Peyer's patch (tissue), 4 donors: ENCODE measurements at regions not wholly inside any gene's neighbourhood (a gene's known extent, or its start where the extent isn't known, plus 50 kb on each side); places are given as distances from the start of the nearest gene placed in this dataset.
A peak's percentile ranks its signal among the peaks of the same experiment; 100 is the strongest.
"Not testable (repeated sequence)": the region's sequence is repeated elsewhere in the genome, so short reads cannot be mapped to it uniquely, and the experiment has no call there.

Experiments used
- DNase-seq, 3 donors: peaks; one replicate each; pipeline ENCODE4 v3.0.0-alpha.2; 2017 to 2019
- H3K27ac ChIP-seq, 4 donors: fragments of 200-600 bp; sonication (generic); one replicate each; pipeline ENCODE4 v1.5.1; 2016 to 2019
- H3K27me3 ChIP-seq, 2 donors: fragments of 200-600 bp; sonication (generic); one replicate each; pipeline ENCODE4 v1.5.1; 2019
- H3K36me3 ChIP-seq, 3 donors: fragments of 200-600 bp; sonication (generic); one replicate each; pipeline ENCODE4 v1.5.1; 2016 to 2019
- H3K4me1 ChIP-seq, 4 donors: fragments of 200-600 bp; sonication (generic); one replicate each; pipeline ENCODE4 v1.5.1; 2016 to 2019
- H3K4me3 ChIP-seq, 4 donors: fragments of 200-600 bp; sonication (generic); 1 replicate in 3 of 4; 2 replicates in 1 of 4; pipeline ENCODE4 v1.5.1; 2016 to 2019; ENCODE audit warnings: mild to moderate bottlenecking in 1 of 4
- H3K9me3 ChIP-seq, 4 donors: fragments of 200-600 bp; sonication (generic); one replicate each; pipeline ENCODE4 v1.5.1; 2016 to 2019; ENCODE audit warnings: mild to moderate bottlenecking in 1 of 4
- POLR2A ChIP-seq, 2 donors: fragments of 450-650 bp; IDR thresholded peaks; one replicate each; pipeline ENCODE4 v1.5.1; 2017; ENCODE audit warnings: antibody characterized with exemption in 2 of 2, mild to moderate bottlenecking in 2 of 2, moderate library complexity in 2 of 2
- TF ChIP-seq, protein P1 (sequence below), 6 experiments: fragments of 450-650 bp in 4 of 6; fragments of 200-600 bp in 2 of 6; sonication (generic) in 1 of 6; IDR thresholded peaks; one replicate each; pipeline ENCODE4 v1.5.1; 2017 to 2019; ENCODE audit warnings: antibody characterized with exemption in 6 of 6, mild to moderate bottlenecking in 3 of 6, moderate library complexity in 1 of 6

DNA sequence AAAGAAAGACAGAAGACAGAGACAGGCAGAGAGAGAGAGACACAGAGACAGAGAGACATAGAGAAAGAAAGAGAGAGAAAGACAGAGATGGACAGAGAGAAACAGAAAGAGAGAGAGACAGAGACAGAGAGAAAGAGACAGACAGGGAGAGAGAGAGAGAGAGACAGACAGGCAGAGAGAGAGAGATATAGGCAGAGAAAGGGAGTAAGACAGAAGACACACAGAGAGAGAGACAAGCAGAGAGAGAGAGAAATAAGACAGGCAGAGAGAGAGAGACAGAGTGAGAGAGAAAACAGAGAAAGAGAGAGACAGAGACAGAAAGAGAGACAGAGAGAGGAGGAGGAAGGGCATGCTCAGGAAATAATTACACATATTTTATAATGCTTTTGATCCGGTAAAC lies 758.3 kb upstream of the DEFB115 start:
- TF ChIP-seq, protein P1, sequence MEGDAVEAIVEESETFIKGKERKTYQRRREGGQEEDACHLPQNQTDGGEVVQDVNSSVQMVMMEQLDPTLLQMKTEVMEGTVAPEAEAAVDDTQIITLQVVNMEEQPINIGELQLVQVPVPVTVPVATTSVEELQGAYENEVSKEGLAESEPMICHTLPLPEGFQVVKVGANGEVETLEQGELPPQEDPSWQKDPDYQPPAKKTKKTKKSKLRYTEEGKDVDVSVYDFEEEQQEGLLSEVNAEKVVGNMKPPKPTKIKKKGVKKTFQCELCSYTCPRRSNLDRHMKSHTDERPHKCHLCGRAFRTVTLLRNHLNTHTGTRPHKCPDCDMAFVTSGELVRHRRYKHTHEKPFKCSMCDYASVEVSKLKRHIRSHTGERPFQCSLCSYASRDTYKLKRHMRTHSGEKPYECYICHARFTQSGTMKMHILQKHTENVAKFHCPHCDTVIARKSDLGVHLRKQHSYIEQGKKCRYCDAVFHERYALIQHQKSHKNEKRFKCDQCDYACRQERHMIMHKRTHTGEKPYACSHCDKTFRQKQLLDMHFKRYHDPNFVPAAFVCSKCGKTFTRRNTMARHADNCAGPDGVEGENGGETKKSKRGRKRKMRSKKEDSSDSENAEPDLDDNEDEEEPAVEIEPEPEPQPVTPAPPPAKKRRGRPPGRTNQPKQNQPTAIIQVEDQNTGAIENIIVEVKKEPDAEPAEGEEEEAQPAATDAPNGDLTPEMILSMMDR (IDR thresholded peaks at IDR 0.05): no peak
- TF ChIP-seq POLR2A (IDR thresholded peaks at IDR 0.05): no peak
- H3K27me3 ChIP-seq: no peaks in the 10 kb centered on the region
- no peak overlapping the region for H3K4me3 ChIP-seq
- H3K27ac ChIP-seq: no peak overlapping the region
- DNase-seq: no peak
- no peaks in the 10 kb centered on the region for H3K4me1 ChIP-seq
- H3K9me3 ChIP-seq: no peaks in the 10 kb centered on the region
- H3K36me3 ChIP-seq: no peaks in the 10 kb centered on the region

DNA sequence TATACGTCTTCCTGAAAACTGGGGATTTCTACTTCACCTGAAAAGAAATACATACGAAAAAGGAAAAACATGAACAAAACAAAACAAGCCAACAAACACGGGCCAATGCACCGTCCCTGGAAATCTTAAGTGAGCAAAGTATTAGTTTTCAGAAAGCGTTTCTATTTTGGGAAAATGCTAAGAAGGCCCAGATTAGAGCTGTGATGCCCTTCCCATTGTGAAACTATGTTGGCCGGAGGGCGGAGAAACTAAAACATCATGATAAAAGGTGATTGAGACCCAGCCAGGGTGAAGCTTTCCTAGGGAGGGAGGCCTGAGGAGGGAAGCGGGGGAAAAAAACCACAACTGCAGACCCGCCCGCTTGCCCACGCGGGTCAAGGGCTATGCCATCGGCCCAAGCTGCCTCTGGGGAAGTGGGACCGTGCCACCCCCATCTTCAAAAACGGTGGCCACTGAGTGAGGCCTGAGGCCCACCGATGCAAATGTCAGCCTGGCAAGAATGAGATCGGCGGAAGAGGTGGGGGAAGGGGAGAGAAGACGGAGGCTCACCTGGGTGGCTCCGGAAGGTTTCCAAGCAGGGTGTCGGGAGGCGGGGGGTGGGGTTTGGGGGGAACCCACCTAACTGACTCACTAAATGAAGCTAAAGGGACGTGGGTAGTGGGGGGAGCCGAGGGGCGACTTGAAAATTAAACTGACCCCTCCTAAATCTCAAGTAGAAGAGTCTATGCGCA lies 757.6 kb upstream of the DEFB115 start:
- not testable (repeated sequence) for H3K4me3 ChIP-seq, H3K27me3 ChIP-seq, H3K4me1 ChIP-seq, H3K27ac ChIP-seq, H3K9me3 ChIP-seq, DNase-seq, H3K36me3 ChIP-seq

DNA sequence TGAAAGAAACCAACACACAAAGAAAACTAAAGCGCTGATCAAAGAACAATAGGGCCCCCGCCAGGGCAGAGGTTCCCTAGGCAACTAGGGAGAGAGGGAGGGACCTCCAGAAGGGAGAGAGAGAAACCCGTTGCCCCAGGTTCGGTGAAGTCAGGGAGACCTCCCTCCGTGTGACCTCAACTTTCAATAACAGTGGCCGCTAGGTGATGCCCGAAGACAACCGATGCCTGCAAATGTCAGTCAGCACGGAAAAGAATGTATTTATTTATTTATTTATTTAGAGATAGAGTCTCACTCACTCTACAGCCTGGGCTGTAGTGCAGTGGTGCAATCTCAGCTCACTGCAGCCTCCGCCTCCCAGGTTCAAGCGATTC lies 757.0 kb upstream of the DEFB115 start:
- DNase-seq, H3K36me3 ChIP-seq: not testable (repeated sequence)
- TF ChIP-seq, protein P1 (IDR thresholded peaks at IDR 0.05): peak in 3 of 6 experiments; percentile 18 to 47 (median 22)

DNA sequence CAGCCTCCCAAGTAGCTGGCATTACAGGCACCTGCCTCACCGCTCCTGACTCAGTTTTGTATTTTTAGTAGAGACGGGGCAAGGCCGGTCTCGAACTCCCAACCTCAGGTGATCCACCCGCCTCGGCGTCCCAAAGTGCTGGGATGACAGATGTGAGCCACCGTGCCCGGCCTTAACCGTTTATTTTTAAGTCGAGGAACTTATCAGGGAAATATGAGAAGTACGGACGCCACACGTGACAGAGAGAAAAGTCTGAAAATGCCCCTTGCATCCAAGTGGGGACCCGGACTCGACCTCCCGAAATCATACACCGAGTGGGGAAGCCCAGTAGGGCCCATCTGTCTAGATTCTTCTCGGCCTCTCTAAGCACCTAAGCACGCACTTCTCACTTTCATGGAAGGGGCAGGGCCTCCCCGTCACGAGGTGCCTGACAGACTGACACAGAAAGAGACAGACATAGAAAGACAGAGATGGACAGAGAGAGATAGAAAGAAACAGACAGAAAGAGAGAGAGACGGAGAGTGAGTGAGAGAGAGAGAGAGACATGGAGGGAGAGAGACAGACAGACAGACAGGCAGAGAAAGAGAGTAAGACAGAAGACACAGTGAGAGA lies 756.5 kb upstream of the DEFB115 start:
- no peak overlapping the region for H3K27ac ChIP-seq
- TF ChIP-seq POLR2A (IDR thresholded peaks at IDR 0.05): no peak
- TF ChIP-seq, protein P1 (IDR thresholded peaks at IDR 0.05): no peak
- no peaks in the 10 kb centered on the region for H3K4me1 ChIP-seq
- H3K36me3 ChIP-seq: no peaks in the 10 kb centered on the region
- H3K27me3 ChIP-seq: no peaks in the 10 kb centered on the region
- no peak overlapping the region for H3K4me3 ChIP-seq
- no peak for DNase-seq
- H3K9me3 ChIP-seq: no peaks in the 10 kb centered on the region

More for the DNA sequence above, 757.0 kb upstream of the DEFB115 start:
- H3K4me3 ChIP-seq, H3K27ac ChIP-seq, H3K27me3 ChIP-seq, H3K9me3 ChIP-seq, H3K4me1 ChIP-seq: not testable (repeated sequence)

DNA sequence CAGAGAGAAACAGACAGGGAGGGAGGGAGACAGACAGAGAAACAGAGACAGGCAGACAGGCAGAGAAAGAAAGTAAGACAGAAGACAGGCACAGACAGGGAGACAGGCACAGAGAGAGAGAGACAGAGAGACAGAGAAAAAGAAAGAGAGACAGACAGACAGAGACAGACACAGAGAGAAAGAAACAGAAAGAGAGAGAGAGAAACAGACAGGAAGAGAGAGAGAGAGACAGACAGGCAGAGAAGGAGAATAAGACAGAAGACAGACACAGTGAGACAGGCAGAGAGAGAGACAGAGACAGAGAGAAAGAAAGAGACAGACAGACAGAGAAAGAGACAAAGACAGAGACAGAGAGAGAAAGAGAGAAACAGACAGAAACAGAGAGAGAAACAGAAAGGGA lies 754.8 kb upstream of the DEFB115 start:
- H3K9me3 ChIP-seq: no peaks in the 10 kb centered on the region
- H3K4me1 ChIP-seq: no peaks in the 10 kb centered on the region
- no peak overlapping the region for H3K4me3 ChIP-seq
- no peaks in the 10 kb centered on the region for H3K27me3 ChIP-seq
- no peak for TF ChIP-seq POLR2A (IDR thresholded peaks at IDR 0.05)
- TF ChIP-seq, protein P1 (IDR thresholded peaks at IDR 0.05): no peak
- no peak overlapping the region for H3K27ac ChIP-seq
- no peaks in the 10 kb centered on the region for H3K36me3 ChIP-seq
- DNase-seq: no peak

DNA sequence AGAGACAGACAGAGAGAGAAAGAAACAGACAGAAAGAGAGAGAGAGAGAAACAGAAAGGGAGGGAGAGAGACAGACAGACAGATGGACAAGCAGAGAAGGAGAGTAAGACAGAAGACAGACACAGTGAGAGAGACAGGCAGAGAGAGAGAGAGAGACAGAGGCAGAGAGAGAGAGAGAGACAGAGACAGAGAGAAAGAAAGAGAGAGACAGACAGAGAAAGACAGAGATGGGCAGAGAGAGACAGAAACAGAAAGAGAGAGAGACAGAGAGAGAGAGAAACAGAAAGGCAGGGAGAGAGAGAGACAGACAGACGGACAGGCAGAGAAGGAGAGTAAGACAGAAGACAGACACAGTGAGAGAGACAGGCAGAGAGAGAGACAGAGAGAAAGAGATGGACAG lies 754.3 kb upstream of the DEFB115 start:
- H3K9me3 ChIP-seq, H3K4me3 ChIP-seq, H3K27ac ChIP-seq, DNase-seq, H3K27me3 ChIP-seq, H3K36me3 ChIP-seq, H3K4me1 ChIP-seq: not testable (repeated sequence)
